ENCODE measurements at regions not wholly inside any gene's neighbourhood (a gene's known extent, or its start where the extent isn't known, plus 50 kb on each side); places are given as distances from the start of the nearest gene placed in this dataset.

- no peak for TF ChIP-seq POLR2A (IDR thresholded peaks at IDR 0.05)
- TF ChIP-seq, protein P1, sequence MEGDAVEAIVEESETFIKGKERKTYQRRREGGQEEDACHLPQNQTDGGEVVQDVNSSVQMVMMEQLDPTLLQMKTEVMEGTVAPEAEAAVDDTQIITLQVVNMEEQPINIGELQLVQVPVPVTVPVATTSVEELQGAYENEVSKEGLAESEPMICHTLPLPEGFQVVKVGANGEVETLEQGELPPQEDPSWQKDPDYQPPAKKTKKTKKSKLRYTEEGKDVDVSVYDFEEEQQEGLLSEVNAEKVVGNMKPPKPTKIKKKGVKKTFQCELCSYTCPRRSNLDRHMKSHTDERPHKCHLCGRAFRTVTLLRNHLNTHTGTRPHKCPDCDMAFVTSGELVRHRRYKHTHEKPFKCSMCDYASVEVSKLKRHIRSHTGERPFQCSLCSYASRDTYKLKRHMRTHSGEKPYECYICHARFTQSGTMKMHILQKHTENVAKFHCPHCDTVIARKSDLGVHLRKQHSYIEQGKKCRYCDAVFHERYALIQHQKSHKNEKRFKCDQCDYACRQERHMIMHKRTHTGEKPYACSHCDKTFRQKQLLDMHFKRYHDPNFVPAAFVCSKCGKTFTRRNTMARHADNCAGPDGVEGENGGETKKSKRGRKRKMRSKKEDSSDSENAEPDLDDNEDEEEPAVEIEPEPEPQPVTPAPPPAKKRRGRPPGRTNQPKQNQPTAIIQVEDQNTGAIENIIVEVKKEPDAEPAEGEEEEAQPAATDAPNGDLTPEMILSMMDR (IDR thresholded peaks at IDR 0.05), result no peak
- no peak for TF ChIP-seq POLR2AphosphoS5 (IDR thresholded peaks at IDR 0.05)
Observed at GRCh38 chr2:237214030-237214675, 128.5 kb downstream of the COPS8 start.

All from transverse colon (tissue), 4 donors.